ENCODE measurements at regions not wholly inside any gene's neighbourhood (a gene's known extent, or its start where the extent isn't known, plus 50 kb on each side); places are given as distances from the start of the nearest gene placed in this dataset.

- no peaks in the 10 kb centered on the region for H3K27me3 Mint-ChIP-seq (ENCODE audit: insufficient read depth, low read depth)
- TF ChIP-seq CTCF (IDR thresholded peaks at IDR 0.05) = no peak
- TF ChIP-seq EZH2phosphoT487 (IDR thresholded peaks at IDR 0.05) = no peak
- TF ChIP-seq EZH2 (IDR thresholded peaks at IDR 0.05) = no peak
- no peaks in the 10 kb centered on the region for H3K36me3 Mint-ChIP-seq
- H4K20me1 ChIP-seq (ENCODE audit: low read depth) = no peaks in the 10 kb centered on the region
- H3K4me1 ChIP-seq = no peaks in the 10 kb centered on the region
- no peaks in the 10 kb centered on the region for H3K9me3 Mint-ChIP-seq
- H3K27ac ChIP-seq = no peak overlapping the region
- no peaks in the 10 kb centered on the region for H3K4me1 Mint-ChIP-seq
- no peaks in the 10 kb centered on the region for H3F3A ChIP-seq (ENCODE audit: low read depth)
- H3K4me2 ChIP-seq = no peak overlapping the region
- H3K79me2 ChIP-seq (ENCODE audit: low read depth) = no peaks in the 10 kb centered on the region
- H3K9ac ChIP-seq = no peak overlapping the region
- H3K27ac Mint-ChIP-seq = no peak overlapping the region
- H3K9me3 ChIP-seq (ENCODE audit: low read depth) = no peaks in the 10 kb centered on the region
- H3K4me3 Mint-ChIP-seq = no peak overlapping the region
- no peak for DNase-seq (ENCODE audit: low spot score)
- no peak overlapping the region for H2AFZ ChIP-seq (replicated peaks)
- H3K27me3 ChIP-seq = no peaks in the 10 kb centered on the region
- no peaks in the 10 kb centered on the region for H3K36me3 ChIP-seq
- no peak overlapping the region for H3K4me3 ChIP-seq
These were observed 186.7 kb downstream of the TJP1 start for GRCh38 chr15:29635513-29636098.

DNA sequence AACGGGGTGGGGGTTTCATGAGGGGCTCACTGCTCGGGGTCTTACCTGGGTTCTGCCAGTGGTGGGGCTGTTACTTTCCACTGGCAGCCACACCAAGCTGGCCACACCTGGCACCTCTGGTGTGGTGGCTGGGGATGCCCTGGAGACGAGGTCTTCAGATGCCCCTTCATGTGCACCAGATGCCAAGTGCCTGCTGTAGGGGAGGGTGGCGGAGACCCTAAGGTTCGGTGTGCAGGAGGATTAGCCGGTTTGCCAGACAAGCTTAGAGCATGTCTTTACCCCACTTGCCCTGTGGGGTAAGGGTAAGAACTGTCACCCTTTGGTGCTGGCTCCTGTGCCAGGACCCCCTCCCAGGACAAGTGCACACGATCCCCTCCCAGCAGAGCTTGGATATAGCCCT is 188.3 kb downstream of the TJP1 start:
- TF ChIP-seq EZH2phosphoT487 (IDR thresholded peaks at IDR 0.05) (no peak), EZH2 (IDR thresholded peaks at IDR 0.05) (no peak), CTCF (IDR thresholded peaks at IDR 0.05) (no peak)
- Histone ChIP-seq H3K36me3 (no peaks in the 10 kb centered on the region), H3K4me2 (no peak overlapping the region), H4K20me1 (ENCODE audit: low read depth) (no peaks in the 10 kb centered on the region), H2AFZ (replicated peaks) (no peak overlapping the region), H3K27me3 (no peaks in the 10 kb centered on the region), H3K4me3 (no peak overlapping the region), H3K27ac (no peak overlapping the region), H3K4me1 (no peaks in the 10 kb centered on the region), H3K9me3 (ENCODE audit: low read depth) (no peaks in the 10 kb centered on the region), H3F3A (ENCODE audit: low read depth) (no peaks in the 10 kb centered on the region), H3K9ac (no peak overlapping the region), H3K79me2 (ENCODE audit: low read depth) (no peaks in the 10 kb centered on the region)
- no peaks in the 10 kb centered on the region for H3K27me3 Mint-ChIP-seq (ENCODE audit: insufficient read depth, low read depth)
- no peak overlapping the region for H3K4me3 Mint-ChIP-seq
- H3K4me1 Mint-ChIP-seq = no peaks in the 10 kb centered on the region
- H3K9me3 Mint-ChIP-seq = no peaks in the 10 kb centered on the region
- no peaks in the 10 kb centered on the region for H3K36me3 Mint-ChIP-seq
- no peak overlapping the region for H3K27ac Mint-ChIP-seq
- no peak for DNase-seq (ENCODE audit: low spot score)

DNA sequence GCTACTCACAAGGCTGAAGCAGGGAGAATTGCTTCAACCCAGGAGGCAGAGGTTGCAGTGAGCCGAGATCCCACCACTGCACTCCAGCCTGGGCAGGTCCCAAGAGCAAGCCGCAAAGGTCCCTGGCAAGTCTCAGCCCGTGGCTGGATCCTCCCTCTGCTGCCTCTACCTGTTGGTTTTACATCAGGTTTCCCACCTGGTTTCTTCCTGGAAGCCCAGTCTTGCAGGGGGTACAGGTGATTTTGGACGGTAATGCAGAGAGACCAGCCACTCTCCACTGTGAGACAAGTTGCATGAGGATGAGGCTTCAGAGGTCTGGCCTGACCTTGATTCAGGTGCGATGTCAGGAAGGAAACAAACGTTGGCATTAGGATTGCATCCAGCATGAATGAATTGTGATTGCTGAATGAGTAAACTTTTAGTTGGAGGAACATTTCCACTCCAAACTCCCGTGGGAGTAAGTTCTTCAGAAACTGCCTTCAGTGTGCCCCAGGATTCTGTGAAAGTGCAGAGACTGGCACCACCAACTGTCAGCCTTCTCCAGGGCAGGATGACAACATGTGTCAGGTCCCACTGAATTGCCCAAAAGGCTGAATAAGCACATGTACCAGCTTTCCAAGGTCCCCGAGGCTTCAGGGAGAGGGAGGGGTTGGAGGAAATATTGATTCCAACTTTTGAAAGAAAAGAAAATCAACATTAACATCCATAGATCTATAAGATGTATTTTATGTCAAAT is 189.4 kb downstream of the TJP1 start:
- Mint-ChIP-seq H3K4me3 (no peak overlapping the region), H3K9me3 (no peaks in the 10 kb centered on the region), H3K36me3 (no peaks in the 10 kb centered on the region), H3K4me1 (no peaks in the 10 kb centered on the region), H3K27ac (no peak overlapping the region), H3K27me3 (ENCODE audit: insufficient read depth, low read depth) (no peaks in the 10 kb centered on the region)
- no peak for TF ChIP-seq CTCF (IDR thresholded peaks at IDR 0.05)
- H2AFZ ChIP-seq (replicated peaks) = no peak overlapping the region
- no peak for DNase-seq (ENCODE audit: low spot score)
- no peak overlapping the region for H3K9ac ChIP-seq
- no peak overlapping the region for H3K4me2 ChIP-seq
- H3F3A ChIP-seq (ENCODE audit: low read depth) = no peaks in the 10 kb centered on the region
- H3K27me3 ChIP-seq = no peaks in the 10 kb centered on the region
- H3K36me3 ChIP-seq = no peaks in the 10 kb centered on the region
- H3K27ac ChIP-seq = no peak overlapping the region
- H3K4me3 ChIP-seq = no peak overlapping the region
- no peaks in the 10 kb centered on the region for H3K4me1 ChIP-seq
- H3K79me2 ChIP-seq (ENCODE audit: low read depth) = no peaks in the 10 kb centered on the region
- H3K9me3 ChIP-seq (ENCODE audit: low read depth) = no peaks in the 10 kb centered on the region
- H4K20me1 ChIP-seq (ENCODE audit: low read depth) = no peaks in the 10 kb centered on the region
